ENCODE measurements at regions not wholly inside any gene's neighbourhood (a gene's known extent, or its start where the extent isn't known, plus 50 kb on each side); places are given as distances from the start of the nearest gene placed in this dataset.

DNA sequence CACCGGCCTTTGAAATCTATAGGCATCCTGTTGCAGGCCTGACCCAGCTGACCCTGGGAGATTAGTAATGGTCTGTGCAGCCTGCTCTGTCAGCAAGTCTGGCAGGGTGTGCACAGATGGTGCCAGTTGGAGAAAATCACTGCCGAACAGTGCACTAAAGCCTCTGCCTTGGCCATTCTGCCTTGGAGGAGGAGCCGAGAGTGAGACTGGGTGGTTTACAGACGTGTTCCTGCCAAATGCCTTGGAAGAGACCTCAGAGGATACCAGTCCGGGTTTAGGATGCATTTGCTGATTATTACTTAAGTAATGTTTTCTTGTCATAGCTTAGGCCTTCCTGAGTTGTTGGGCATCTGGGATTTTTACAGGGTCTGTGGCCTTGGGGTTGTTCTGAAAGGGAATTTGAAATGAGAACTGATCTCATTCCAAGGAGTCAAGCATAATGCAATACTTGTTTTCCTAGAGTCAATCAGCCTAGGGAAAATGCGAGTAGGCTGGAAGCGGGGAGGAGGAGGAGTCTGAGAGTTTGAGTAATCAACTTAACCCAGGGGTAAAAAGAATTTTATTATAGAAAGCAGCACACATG lies 292.1 kb downstream of the SOX4 start:
- peak; percentile 90 for DNase-seq (ENCODE audit: low read depth)

DNA sequence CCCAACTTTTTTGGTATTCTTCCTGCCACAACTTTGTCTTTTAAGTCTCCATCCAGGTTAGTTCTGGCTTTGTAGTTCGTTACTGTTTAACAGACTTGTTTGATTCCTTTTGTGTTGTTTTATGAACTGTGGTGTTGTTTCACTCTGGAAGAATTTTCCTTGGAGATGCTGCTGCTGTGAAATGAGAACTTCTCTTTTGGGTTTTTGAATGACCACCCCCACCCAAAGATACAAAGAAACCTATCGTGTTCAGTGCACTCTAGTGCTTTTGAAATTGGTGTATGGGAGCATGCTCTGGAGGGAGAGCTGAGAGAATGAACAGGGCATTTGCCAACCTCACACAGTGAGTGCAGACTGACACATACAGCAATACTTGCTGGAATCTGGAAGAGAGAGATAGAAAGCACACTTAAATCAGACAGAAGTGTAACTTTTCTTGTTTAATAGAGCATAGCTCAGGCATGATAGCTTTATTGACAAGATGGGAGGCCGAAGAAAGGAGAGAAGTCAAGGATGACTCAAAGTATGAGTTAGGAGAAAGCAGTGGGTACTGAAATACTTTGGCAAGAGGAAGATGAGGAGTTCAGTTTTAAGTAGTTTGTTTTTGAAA lies 293.1 kb downstream of the SOX4 start:
- peak; percentile 57 for DNase-seq (ENCODE audit: low read depth)

DNA sequence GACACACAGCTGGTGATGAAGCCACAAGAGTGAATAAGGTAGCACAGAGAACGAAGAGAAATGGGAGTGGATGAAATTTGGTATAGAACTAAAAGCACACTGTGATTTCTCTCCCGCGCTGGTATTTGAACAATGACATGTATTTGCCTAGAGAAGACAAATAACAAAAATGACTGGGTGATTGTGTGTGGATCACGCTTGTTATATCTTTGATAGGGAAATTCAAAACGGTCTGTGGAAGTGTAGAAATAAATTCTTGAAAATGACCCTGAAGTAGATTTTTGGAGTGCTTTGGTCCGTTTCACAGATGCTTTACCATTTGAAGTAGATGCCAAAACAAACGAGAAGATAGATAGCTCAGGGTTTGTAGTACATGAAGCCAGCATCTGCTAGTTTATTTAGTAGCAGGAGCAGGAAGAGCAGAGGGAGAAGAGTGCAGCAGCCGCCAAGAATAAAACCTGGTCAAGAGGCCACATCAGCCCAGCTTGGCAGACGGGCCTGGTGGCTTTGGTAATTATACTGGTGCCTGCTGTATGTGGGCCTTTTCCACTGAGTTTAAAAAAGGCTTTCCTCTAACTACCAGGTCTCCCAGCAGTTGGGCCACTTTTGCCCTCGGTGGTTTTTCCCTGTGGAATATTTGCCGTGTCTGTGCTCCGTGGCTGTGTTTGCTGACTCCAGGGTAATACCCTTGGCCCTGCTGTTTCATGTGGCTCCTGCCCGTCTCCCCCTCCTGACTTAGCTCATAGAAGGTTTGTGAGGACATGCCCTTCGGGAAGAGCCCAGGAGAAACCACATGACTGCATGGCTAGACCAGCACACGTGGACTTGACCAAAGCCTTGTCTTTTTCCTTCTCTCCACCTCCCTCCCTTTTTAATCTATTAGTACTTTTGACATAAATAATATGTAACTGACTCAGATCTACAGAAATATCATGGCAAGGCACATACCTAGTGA lies 294.0 kb downstream of the SOX4 start:
- DNase-seq (ENCODE audit: low read depth) = peak; percentile 51

DNA sequence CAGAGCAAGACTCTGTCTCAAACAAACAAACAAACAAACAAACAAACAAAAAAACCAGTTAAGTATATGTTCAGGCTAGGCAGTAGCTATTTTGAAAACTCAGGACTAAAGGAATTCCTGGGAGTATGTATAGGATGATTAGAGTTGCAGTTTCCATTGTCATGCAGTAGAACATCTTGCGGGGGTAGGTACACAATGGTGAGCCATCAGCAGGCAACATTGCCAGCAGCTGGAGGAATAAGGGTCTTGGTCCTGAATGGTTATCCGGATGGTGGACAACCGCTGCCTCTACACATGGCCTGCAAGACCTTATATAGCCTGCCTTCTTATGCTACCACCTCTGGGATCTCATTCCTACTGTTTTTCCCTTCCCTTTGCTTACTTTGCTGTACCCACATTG lies 297.5 kb downstream of the SOX4 start:
- DNase-seq (ENCODE audit: low read depth) = no peak

DNA sequence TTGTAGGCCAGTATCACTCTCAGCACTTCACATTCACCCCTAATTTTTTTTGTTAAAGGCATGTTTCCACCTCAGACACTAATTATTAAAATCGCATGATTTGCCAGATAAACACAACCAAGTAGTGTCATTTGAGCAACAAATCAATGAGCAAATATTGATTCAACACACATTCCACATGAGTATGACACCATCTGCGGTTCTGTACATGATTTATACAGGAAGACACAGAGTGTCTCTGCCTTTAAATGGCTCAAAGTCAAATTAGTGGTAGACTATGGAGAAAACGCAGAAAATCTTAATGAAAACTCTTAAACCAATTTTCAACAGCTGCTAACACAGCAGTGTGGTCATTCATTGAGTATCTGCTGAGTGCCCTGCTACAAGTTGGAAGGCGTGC lies 300.2 kb downstream of the SOX4 start:
- no peak for DNase-seq (ENCODE audit: low read depth)

DNA sequence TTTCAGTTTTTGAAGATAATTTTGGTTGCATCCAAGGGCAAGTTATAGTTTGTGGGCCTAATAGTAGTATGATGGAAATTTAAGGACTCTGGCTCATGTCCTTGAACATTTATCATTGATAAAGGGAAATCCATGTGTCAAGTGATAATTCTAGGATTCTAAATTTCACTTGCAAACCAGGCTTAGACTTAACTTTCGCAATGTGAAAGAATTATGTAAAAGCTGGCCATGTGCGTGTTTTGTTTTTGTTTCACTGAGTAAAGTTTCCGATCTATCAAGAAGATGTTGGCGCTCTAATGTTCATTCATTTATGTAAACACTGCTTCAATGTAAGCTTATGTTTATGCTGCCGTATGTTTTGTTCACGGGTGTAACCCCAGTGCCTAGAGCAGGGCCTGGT lies 302.0 kb downstream of the SOX4 start:
- DNase-seq (ENCODE audit: low read depth) = no peak

DNA sequence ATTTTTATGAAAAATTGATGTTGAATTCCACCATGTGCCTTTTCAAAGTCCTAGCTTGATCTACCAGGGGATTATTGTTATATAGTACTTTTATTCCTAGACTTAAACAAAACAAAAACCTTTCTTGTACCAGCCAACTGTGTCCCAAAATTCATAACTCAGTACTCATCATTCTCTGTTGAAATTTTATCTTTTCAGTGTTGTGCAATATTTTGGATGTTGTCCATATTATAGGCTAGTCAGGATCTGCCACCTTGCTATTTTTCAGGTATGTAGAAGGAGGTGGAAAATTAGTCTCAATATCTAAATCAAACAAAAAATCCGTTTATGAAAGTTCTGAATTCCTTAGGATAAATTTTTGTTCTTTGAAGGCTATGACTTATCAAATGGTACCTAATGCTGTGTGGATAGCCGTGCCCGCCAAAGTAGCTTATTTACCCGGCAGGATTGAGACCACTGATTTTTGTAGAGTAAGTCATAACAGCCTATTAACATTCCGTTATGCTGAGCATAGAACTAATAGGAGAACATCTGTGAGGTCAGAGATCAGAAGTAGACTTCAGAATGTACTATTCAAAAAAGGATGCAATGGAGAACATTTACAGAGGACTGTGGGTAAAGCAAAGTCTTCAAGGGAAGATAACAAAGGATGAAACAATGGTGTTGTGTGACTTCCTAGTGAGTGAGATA lies 304.7 kb downstream of the SOX4 start:
- DNase-seq (ENCODE audit: low read depth) = peak; percentile 79

DNA sequence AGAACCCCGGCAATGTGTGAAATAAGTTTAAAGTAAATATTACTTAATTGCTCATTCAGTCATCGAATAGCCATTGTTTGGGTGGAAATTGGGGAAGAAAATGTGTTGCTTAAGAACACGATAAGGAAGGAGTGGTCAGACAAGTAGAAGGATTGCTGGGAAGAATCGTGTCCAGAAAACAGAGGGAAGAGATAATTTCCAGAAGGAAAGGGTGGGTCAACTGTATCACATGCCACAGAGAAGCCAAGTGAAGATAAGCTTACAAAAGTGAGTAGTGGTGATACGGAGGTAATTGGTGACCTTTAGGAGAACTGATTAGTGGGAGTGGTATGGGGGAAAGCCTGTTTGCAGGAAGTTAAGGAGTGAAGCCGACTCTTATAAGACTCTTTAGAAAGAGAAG lies 306.2 kb downstream of the SOX4 start:
- DNase-seq (ENCODE audit: low read depth) = no peak

DNA sequence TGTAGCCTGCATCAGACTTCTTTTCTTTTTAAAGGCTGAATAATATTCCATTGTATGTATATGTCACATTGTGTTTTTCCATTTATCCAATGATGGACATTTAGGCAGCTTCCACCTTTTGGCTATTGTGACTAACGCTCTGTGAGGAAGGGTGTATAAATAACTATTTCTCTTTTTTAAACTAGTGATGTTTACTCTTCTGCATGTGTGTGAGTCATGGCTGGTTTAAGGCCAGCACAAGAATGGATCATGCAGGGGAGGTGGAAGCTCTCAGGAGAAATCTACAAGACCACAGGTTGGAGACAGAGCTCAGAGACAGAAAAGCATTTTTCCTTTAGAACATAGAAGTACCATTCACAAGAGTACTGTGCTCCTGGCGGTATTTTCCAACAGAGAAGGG lies 307.2 kb downstream of the SOX4 start:
- peak; percentile 88 for DNase-seq (ENCODE audit: low read depth)

DNA sequence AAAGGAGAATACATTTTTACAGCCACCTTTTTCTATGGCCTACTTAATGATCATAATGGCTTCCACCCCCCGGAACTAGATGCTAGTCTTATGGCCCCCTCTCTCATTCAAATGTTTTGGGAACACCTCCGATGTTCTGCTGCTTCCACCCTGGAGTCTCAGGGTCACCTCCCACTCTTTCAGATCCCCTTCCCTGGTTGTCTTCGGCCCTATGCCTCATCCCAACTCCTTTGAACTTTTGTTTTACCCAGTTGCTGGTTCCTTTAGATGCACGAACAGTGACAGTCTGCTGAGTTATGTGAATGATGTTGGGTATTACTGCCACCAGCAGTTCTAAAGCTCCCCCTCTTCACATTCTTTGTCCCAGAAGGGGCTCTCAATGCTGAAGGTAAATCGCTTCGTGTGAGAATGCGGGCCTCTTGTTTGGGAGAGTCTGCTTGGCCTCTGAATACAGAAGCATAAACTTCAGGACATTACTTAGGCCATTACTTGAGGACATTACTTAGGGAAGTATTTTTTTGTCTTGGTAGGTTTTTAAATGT lies 309.1 kb downstream of the SOX4 start:
- no peak for DNase-seq (ENCODE audit: low read depth)

DNA sequence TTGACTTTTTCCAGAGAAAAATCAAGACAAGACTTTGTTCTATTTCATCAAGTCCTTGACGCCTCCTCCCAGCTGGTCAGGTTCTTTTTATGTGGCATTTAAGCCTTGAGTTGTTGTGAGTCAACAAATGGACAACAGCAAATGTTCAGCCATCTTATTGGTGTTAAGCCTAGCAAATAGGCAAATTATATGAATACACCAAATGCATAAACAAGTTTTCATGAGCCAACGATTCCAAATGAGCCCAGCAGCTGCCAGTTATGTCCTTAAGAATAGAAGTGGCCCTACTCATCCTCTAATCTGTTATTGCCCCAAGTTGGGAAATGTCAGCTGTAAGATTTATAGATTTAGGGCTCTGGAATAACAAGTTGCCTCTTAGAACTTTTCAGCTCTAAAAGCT lies 312.0 kb downstream of the SOX4 start:
- no peak for DNase-seq (ENCODE audit: low read depth)

DNA sequence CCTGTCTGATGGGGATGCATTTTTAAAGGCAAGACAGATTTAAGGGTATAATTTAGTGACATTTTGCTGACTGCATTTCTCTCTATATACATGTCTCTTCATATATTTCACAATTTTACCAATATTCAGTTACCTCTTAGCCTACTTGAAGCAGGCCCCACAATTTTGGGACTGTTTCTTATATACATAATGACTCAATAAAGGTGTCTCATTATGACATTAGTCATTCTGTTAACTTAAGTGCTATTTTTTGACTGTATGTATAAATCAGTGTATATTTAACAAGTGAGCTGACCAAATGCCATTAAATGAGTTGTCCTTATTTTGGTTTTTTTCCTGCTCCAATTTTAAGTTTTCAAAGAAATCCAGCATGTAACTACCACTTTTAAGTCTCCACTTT lies 313.3 kb downstream of the SOX4 start:
- DNase-seq (ENCODE audit: low read depth) = no peak

DNA sequence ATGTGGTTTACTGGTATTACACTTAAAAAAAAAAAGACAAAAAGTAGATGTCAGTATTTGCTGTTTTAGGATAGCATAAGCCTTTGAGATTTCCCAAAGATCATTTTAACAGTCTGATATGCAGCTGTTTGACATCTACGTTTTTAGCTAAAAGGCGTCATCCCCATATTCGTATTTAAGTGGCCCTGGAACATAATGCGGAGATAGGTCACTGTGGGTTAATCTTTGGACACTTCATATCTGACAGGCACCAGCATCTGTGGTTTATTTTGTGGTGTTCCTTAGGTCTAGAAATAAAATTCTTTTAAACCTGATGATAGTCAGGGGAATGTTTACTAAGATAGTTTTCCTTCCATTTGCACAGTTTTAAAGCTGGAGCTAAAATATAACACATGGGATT lies 313.7 kb downstream of the SOX4 start:
- DNase-seq (ENCODE audit: low read depth) = no peak

DNA sequence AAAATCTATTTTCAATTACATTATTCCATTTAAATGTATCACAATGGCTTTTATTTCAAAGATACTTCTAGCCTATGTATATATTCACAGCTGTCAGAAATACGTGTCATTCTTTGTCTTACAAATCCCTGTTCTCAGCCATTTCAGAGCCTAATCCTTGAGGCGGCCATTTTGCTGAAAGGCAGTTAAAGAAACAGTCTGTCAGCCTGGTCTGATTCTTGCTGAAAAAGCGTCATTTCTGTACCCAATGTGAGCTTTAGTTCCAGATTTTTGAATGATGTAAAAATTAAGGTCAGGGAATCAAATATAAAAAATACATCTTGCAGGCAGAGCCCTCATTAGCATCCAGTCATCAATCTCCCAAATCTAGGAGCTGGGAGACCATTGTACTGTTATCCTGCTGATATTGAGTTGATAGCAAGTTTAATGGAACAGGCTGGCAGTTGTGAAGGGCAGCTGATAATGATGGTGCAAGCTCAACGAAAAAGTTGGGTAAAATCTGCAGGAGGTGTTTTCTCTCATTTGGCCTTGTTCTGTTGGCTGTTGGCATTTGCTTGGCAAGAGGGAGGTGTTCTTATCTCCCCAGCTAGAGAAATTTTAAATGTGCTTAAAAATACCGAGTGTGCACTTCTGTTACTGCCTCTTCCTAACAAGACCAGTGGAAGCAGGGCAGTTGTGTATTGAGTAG lies 314.8 kb downstream of the SOX4 start:
- DNase-seq (ENCODE audit: low read depth) = no peak

DNA sequence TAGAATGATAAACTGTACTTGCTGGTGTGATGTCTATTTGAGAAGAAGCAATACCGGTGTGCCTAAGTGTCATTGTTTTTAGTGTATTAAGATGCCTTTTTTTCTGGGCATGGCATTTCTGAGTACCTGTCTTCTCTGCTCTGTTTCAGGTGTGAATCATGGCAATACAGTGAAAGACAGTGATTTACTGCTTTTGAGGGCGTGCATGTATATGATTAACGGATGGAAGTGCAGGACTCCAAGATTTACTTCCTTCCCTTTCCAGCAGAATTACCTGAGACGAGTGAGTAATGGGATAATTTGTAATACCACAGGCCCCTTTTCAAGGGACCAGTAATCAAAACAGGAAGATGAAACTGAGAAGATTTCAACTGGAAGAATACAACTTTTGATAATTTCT lies 315.8 kb downstream of the SOX4 start:
- no peak for DNase-seq (ENCODE audit: low read depth)

DNA sequence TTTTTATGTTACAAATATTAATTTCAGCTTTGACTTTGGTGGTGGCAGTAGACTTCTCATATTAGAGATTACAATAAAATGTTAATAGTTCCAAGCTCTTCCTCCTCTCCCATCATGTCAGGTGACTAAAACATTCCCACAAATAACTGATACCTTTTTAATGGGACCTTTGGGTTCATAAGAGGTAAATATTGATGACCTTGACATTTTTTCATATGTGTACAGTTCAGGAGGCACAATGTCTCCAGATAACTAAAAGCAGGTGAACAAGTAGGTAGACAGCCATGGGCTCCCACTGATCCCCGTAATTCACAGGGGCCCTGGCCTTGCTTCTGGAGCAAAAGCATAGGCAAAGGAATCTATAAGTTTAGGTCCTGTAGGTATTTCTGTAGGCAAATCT lies 317.7 kb downstream of the SOX4 start:
- DNase-seq (ENCODE audit: low read depth) = no peak

DNA sequence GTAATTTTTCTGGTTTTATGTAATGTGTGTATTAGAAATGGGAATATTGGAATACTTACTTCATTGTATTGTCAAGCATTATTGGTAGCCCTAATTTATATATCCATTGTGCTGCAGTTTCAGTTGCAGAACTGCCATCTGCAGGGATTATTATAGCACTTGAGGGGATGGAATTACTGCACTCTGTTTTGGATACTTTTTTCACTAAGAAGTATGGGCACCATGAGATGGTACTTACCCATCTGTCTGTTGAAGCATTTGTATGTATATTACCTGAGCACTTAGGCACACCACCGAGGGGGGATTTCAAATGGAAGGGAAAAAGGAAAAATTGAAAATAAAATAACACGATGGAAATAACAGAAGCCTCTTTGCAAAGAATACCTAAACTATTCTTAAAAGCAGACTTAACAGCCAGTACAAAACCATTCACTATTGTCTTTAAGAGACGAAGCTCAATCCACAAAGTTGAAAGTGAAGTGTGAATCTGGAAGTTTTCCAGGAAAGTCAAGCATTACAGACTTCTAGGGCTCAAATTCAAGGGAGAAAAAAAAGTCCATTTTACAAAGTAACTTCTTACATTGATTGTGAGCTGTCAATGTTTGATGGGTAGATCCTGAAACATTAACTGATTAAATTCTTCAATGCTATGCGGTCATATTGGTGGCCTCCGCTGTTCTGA lies 318.7 kb downstream of the SOX4 start:
- no peak for DNase-seq (ENCODE audit: low read depth)

DNA sequence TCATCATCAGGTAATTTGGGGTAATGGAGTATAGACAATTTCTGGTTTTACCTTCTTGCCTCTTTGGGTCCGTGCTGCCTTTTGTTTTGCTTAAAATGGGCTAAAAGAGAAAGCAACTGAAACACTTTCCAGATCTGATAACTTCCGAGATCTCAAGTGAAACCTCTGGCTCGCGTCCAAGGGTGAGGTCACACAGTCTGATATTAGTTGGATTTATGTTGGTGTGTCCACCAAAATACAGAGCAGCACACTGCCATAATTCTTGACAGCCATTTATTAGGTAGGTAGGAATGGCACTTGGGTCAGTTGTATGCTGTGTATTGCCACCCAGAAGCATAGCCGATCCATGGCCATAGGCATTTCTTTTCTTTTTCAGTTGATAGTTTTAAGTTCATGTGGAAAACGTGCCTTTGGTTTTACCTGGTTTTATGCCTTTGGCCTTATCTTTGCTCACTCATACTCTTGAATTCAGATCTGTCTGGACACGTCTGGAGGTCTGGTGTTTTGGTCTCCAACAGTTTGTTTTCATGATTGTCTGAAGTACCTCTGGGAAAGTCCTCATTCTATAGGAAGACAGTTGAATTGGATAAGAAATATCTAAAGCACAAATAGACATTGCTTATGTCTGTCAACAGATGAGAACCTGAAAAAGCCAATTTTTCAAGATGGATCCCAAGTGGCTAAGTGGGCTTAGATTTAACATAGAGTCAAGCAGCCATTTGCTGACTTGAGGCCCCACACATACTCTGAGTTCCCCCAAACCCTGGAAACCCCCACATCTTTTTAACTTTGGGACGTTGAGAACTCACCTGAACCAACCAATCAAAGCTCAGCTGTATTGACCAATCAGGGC lies 320.8 kb downstream of the SOX4 start:
- peak; percentile 77 for DNase-seq (ENCODE audit: low read depth)

DNA sequence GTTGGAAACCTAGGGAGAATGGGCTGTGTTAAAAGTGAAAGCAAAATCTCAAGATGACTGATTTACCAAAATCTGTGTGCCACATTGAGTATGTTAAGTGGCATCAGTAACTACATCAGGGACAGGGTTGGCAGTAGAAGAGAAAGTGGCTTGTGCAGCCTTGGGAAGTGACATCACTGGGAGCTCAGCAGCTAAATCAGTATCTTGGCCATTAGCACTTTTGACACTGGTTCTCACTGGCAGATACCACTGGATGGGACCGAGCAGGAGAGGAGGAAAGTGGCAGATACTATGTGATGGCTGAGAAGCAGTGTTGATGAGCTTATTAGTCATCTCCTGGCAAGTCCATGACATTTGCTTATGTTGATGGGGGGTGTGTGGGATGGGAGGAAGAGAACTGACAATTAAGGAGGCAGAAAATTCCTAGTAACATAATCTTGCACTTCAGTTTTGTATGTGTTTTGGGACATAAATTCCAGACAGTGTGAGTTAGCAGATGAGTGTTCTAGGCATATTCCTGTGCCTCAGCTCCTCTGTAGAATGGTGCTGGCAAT lies 322.2 kb downstream of the SOX4 start:
- peak; percentile 52 for DNase-seq (ENCODE audit: low read depth)

DNA sequence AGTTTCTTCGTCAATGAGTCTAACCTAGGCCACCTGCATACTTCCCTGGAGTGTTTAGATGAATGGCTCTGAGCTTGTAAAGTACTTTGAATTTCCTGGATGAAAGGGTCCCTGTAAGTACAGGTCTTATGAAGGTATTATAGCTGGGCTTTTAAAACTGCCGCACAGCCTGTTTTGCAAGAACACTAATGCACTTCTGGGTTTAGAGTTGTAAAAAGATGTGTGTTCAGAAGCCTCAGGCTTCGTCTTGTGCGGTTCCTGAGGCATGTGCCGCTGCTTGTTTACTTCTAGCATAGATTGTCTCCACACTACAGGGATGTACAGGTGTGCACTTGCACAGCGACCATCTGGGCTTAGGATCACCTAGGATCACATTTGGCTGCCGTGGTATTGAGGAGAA lies 324.5 kb downstream of the SOX4 start:
- DNase-seq (ENCODE audit: low read depth) = no peak
